WTC11 (cell line): ENCODE measurements at regions not wholly inside any gene's neighbourhood (a gene's known extent, or its start where the extent isn't known, plus 50 kb on each side); places are given as distances from the start of the nearest gene placed in this dataset.

ENCODE experiments used
- ATAC-seq: fragments of 200-7000 bp; cut with Tn5 transposase; 2 replicates; pipeline ENCODE4 v1.10.0; 2021; ENCODE audit warnings: mild to moderate bottlenecking, moderate library complexity
- CTCF ChIA-PET: fragments of 300-600 bp; sonication (Branson Sonifier 250); formaldehyde crosslinking; loops from one replicate; lab custom pipeline; 2021; ENCODE audit warnings: antibody characterized with exemption; lab: Charles Lee
- POLR2A ChIA-PET: fragments of 350-600 bp; sonication (Branson Sonifier 250); formaldehyde crosslinking; loops from one replicate; lab custom pipeline; 2021; ENCODE audit warnings: antibody characterized with exemption; lab: Charles Lee
- DNase-seq: peaks from one replicate; pipeline ENCODE4 v3.0.0; 2021; ENCODE audit warnings: low spot score
- H3K27ac Mint-ChIP-seq: 2 replicates; pipeline ENCODE4 v1.8.0; 2021; ENCODE audit warnings: mixed read lengths
- H3K27me3 Mint-ChIP-seq: 2 replicates; pipeline ENCODE4 v1.8.0; 2021; ENCODE audit warnings: low read depth, mild to moderate bottlenecking, moderate library complexity, mixed read lengths
- H3K36me3 Mint-ChIP-seq: 2 replicates; pipeline ENCODE4 v1.8.0; 2021; ENCODE audit warnings: mixed read lengths
- H3K4me1 Mint-ChIP-seq: 2 replicates; pipeline ENCODE4 v1.8.0; 2022; ENCODE audit warnings: mixed read lengths
- H3K4me3 Mint-ChIP-seq: 2 replicates; pipeline ENCODE4 v1.8.0; 2021; ENCODE audit warnings: mild to moderate bottlenecking, moderate library complexity, mixed read lengths
- H3K9me3 Mint-ChIP-seq: 2 replicates; pipeline ENCODE4 v1.8.0; 2021; ENCODE audit warnings: mixed read lengths
- AFF4 ChIP-seq: sonication (generic); formaldehyde crosslinking; IDR thresholded peaks from 2 replicates; pipeline ENCODE4 v1.8.1; 2023; ENCODE audit warnings: mild to moderate bottlenecking, missing genetic modification reagents, borderline replicate concordance
- ARID4B ChIP-seq: sonication (generic); formaldehyde crosslinking; IDR thresholded peaks from 2 replicates; pipeline ENCODE4 v1.8.0; 2023; ENCODE audit warnings: missing genetic modification reagents, mild to moderate bottlenecking, borderline replicate concordance
- E2F5 ChIP-seq: sonication (generic); formaldehyde crosslinking; IDR thresholded peaks from 2 replicates; pipeline ENCODE4 v1.8.1; 2022; ENCODE audit warnings: mild to moderate bottlenecking, moderate library complexity, missing genetic modification reagents
- ESRRA ChIP-seq: sonication (generic); formaldehyde crosslinking; IDR thresholded peaks from 2 replicates; pipeline ENCODE4 v1.8.1; 2022; ENCODE audit warnings: mild to moderate bottlenecking, missing genetic modification reagents, borderline replicate concordance
- GRHL2 ChIP-seq: fragments of 250-450 bp; sonication (Bioruptor Pico); IDR thresholded peaks from 2 replicates; pipeline ENCODE4 v1.8.0; 2022; ENCODE audit warnings: mild to moderate bottlenecking, moderate library complexity; ENCODE audit not compliant: insufficient replicate concordance, severe bottlenecking
- IRF2 ChIP-seq: sonication (generic); formaldehyde crosslinking; IDR thresholded peaks from 2 replicates; pipeline ENCODE4 v1.8.0; 2022; ENCODE audit warnings: low read depth, missing genetic modification reagents, borderline replicate concordance
- MLX ChIP-seq: sonication (generic); formaldehyde crosslinking; IDR thresholded peaks from 2 replicates; pipeline ENCODE4 v1.8.1; 2023; ENCODE audit warnings: mild to moderate bottlenecking, missing genetic modification reagents, moderate library complexity
- ZNF232 ChIP-seq: sonication (generic); formaldehyde crosslinking; IDR thresholded peaks from 2 replicates; pipeline ENCODE4 v1.8.0; 2022; ENCODE audit warnings: mild to moderate bottlenecking, missing genetic modification reagents
- ZNF317 ChIP-seq: sonication (generic); formaldehyde crosslinking; IDR thresholded peaks from 2 replicates; pipeline ENCODE4 v1.8.1; 2023; ENCODE audit warnings: low read depth, mild to moderate bottlenecking, moderate library complexity, missing genetic modification reagents, borderline replicate concordance
- ZNF396 ChIP-seq: fragments of 250-450 bp; sonication (Bioruptor Pico); IDR thresholded peaks from 2 replicates; pipeline ENCODE4 v1.8.0; 2021; ENCODE audit warnings: mild to moderate bottlenecking, moderate library complexity, borderline replicate concordance
- ZNF425 ChIP-seq: fragments of 250-450 bp; sonication (Bioruptor Pico); conservative IDR thresholded peaks from 2 replicates; pipeline ENCODE4 v1.9.0; 2021; ENCODE audit warnings: mild to moderate bottlenecking
- TF ChIP-seq, protein P1 (sequence below): sonication (generic); formaldehyde crosslinking; IDR thresholded peaks from 2 replicates; pipeline ENCODE4 v1.8.1; 2022; ENCODE audit warnings: low read depth, mild to moderate bottlenecking, moderate library complexity, missing genetic modification reagents, borderline replicate concordance

DNA sequence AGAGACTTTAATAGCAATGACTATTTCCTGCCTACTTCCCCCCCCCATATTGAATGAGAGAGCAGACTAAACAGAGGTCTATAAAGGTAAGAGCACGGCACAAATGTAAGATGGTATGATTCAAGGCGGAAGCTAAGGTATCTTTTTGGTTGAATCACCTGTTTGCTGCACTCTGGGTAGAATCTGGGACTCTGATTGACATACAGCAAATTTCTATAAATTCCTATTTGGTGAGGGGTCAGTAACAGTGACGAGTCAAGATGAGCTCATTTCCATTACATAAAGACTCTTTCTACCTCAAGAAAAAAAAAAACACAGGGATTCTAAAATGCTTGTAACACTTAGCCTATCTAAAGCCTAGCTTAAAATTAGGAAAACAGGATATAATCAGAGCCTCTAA is 297.3 kb downstream of the TNS1 start (continued):
- TF ChIP-seq ARID4B (CRISPR knock-in tag) (no peak), ZNF232 (CRISPR knock-in tag) (no peak), GRHL2 (no peak), IRF2 (no peak), MLX (no peak), ZNF425 (no peak), ZNF396 (CRISPR knock-in tag) (no peak), AFF4 (CRISPR knock-in tag) (no peak)
- TF ChIP-seq, protein P1, sequence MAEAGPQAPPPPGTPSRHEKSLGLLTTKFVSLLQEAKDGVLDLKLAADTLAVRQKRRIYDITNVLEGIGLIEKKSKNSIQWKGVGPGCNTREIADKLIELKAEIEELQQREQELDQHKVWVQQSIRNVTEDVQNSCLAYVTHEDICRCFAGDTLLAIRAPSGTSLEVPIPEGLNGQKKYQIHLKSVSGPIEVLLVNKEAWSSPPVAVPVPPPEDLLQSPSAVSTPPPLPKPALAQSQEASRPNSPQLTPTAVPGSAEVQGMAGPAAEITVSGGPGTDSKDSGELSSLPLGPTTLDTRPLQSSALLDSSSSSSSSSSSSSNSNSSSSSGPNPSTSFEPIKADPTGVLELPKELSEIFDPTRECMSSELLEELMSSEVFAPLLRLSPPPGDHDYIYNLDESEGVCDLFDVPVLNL (CRISPR knock-in tag): no peak

DNA sequence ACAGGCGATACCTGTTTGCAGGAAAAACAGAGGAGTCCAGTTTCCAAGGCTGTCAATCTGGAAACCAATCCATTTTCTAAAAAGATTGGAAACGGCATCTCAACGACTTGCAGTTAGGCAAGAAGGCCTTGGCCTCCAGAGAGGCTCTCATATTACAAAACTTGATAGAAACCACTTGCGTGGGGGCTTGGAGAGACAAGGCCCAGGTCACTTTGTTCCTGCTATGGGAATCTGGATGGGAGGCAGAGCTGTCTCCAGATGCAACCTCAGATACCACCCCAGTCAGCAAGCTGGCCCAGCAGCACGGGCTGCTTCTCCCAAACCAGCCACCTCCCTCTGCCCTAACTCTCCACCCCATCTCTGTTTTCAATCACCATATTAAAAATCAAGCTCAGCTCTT is 298.8 kb downstream of the TNS1 start:
- Mint-ChIP-seq H3K27me3 (no peaks in the 10 kb centered on the region), H3K4me3 (no peak overlapping the region), H3K4me1 (0 out of 2 replicates have a peak, but pooled peaks cover 2% of the 10 kb centered on the region), H3K27ac (no peak overlapping the region), H3K9me3 (no peaks in the 10 kb centered on the region), H3K36me3 (no peaks in the 10 kb centered on the region)
- no peak for DNase-seq
- ATAC-seq: no peak
- ChIA-PET POLR2A (no interaction called here), CTCF (interaction anchor here (1.1 kb wide), 1 partner anchor 9 kb away, joined by 5 read pairs; no protein-coding TSS in a partner anchor)
- no peak for TF ChIP-seq ZNF317 (CRISPR knock-in tag)
- no peak for TF ChIP-seq E2F5 (CRISPR knock-in tag)
- TF ChIP-seq ESRRA (CRISPR knock-in tag): no peak
- TF ChIP-seq AFF4 (CRISPR knock-in tag): no peak
- TF ChIP-seq ARID4B (CRISPR knock-in tag): no peak
